HG03575 (cell line): ENCODE measurements at regions not wholly inside any gene's neighbourhood (a gene's known extent, or its start where the extent isn't known, plus 50 kb on each side); places are given as distances from the start of the nearest gene placed in this dataset.

ENCODE experiments used
- ATAC-seq: cut with Tn5 transposase; IDR thresholded peaks from one replicate; pipeline ENCODE4 v1.9.1; 2021; ENCODE audit not compliant: unreplicated experiment, insufficient number of reproducible peaks, low FRiP score; ENCODE audit errors: extremely low read depth

- ATAC-seq = no peak
Measured at GRCh38 chr4:83851261-83852084, 315.6 kb downstream of the GPAT3 start.

- no peak for ATAC-seq
Measured at GRCh38 chr4:83850435-83850834, 314.5 kb downstream of the GPAT3 start.

GRCh38 chr4:83846193-83846830 lies 310.4 kb downstream of the GPAT3 start:
- ATAC-seq = no peak

GRCh38 chr4:83839615-83840014 lies 303.7 kb downstream of the GPAT3 start:
- ATAC-seq = no peak

- no peak for ATAC-seq
Measured at GRCh38 chr4:83837614-83838308, 301.9 kb downstream of the GPAT3 start.

GRCh38 chr4:83833920-83834319 lies 298.0 kb downstream of the GPAT3 start:
- no peak for ATAC-seq

GRCh38 chr4:83832110-83832825 lies 296.4 kb downstream of the GPAT3 start:
- no peak for ATAC-seq

- no peak for ATAC-seq
Measured at GRCh38 chr4:83831588-83831987, 295.7 kb downstream of the GPAT3 start.

- no peak for ATAC-seq
Measured at GRCh38 chr4:83830138-83830888, 294.4 kb downstream of the GPAT3 start.

- no peak for ATAC-seq
Measured at GRCh38 chr4:83828601-83829000, 292.7 kb downstream of the GPAT3 start.

- ATAC-seq = no peak
Measured at GRCh38 chr4:83821493-83821892, 285.6 kb downstream of the GPAT3 start.

- ATAC-seq = no peak
Measured at GRCh38 chr4:83819582-83819981, 283.7 kb downstream of the GPAT3 start.

GRCh38 chr4:83810428-83810827 lies 274.5 kb downstream of the GPAT3 start:
- ATAC-seq = no peak

- ATAC-seq = no peak
Measured at GRCh38 chr4:83809581-83809980, 273.7 kb downstream of the GPAT3 start.

- no peak for ATAC-seq
Measured at GRCh38 chr4:83793481-83793880, 257.6 kb downstream of the GPAT3 start.

GRCh38 chr4:83785891-83786290 lies 250.0 kb downstream of the GPAT3 start:
- no peak for ATAC-seq

- ATAC-seq = no peak
Measured at GRCh38 chr4:83783215-83783614, 247.3 kb downstream of the GPAT3 start.

GRCh38 chr4:83782591-83782990 lies 246.7 kb downstream of the GPAT3 start:
- ATAC-seq = no peak

- no peak for ATAC-seq
Measured at GRCh38 chr4:83781434-83781833, 245.5 kb downstream of the GPAT3 start.
